ENCODE measurements at regions not wholly inside any gene's neighbourhood (a gene's known extent, or its start where the extent isn't known, plus 50 kb on each side); places are given as distances from the start of the nearest gene placed in this dataset.

DNA sequence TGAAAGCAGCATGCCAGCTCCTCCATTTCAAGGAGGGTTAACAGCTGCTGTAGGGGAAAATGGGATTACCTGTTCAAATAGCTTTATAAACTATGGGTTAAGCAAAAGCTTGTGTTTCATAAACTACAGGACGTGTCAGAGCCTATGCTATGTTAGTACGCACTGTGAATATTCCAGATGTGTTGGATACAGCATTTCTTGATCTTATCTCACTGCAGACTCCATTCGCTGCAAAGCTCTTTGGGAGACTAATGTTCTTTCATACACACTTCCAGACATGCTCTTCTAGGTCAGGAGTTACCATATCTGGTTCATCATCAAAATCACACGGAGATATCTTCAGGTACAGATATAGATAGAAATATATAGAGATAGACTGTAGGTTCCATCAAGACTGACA is 281.2 kb upstream of the FAM241A start:
- TF ChIP-seq GATA2 (IDR thresholded peaks at IDR 0.05; ENCODE audit: insufficient read depth, insufficient read length, low read depth, low read length): no peak
- TF ChIP-seq POLR2AphosphoS5 (IDR thresholded peaks at IDR 0.05; ENCODE audit: insufficient read depth, low read depth, low read length): no peak
- TF ChIP-seq MAX (IDR thresholded peaks at IDR 0.05; ENCODE audit: insufficient read depth, insufficient read length): no peak
- TF ChIP-seq FOS (IDR thresholded peaks at IDR 0.05; ENCODE audit: borderline replicate concordance, insufficient read depth, low read length): no peak
- TF ChIP-seq MYC (IDR thresholded peaks at IDR 0.05; ENCODE audit: low read depth, low read length): no peak
- TF ChIP-seq, protein P1, sequence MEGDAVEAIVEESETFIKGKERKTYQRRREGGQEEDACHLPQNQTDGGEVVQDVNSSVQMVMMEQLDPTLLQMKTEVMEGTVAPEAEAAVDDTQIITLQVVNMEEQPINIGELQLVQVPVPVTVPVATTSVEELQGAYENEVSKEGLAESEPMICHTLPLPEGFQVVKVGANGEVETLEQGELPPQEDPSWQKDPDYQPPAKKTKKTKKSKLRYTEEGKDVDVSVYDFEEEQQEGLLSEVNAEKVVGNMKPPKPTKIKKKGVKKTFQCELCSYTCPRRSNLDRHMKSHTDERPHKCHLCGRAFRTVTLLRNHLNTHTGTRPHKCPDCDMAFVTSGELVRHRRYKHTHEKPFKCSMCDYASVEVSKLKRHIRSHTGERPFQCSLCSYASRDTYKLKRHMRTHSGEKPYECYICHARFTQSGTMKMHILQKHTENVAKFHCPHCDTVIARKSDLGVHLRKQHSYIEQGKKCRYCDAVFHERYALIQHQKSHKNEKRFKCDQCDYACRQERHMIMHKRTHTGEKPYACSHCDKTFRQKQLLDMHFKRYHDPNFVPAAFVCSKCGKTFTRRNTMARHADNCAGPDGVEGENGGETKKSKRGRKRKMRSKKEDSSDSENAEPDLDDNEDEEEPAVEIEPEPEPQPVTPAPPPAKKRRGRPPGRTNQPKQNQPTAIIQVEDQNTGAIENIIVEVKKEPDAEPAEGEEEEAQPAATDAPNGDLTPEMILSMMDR (IDR thresholded peaks at IDR 0.05; ENCODE audit: extremely low read depth in 1 of 2, insufficient read depth in 1 of 2, low read depth in 1 of 2, low read length in 2 of 2): no peak
- no peak for TF ChIP-seq EZH2 (IDR thresholded peaks at IDR 0.05; ENCODE audit: borderline replicate concordance, low read depth, low read length, severe bottlenecking)
- TF ChIP-seq POLR2A (IDR thresholded peaks at IDR 0.05; ENCODE audit: low read depth, low read length): no peak
- no peak for TF ChIP-seq JUN (IDR thresholded peaks at IDR 0.05; ENCODE audit: borderline replicate concordance, insufficient read depth, insufficient read length, low read depth)
- no peak for DNase-seq (ENCODE audit: low read depth, low spot score)
- Histone ChIP-seq H3K9ac (replicated peaks; ENCODE audit: extremely low read depth, insufficient read depth, low read length) (no peak overlapping the region), H2AFZ (ENCODE audit: low read depth, low read length) (no peak overlapping the region), H3K27ac (ENCODE audit: insufficient read depth, low read depth, low read length) (no peak overlapping the region), H3K79me2 (ENCODE audit: control insufficient read depth, insufficient read depth, low read length) (no peaks in the 10 kb centered on the region), H3K9me3 (replicated peaks; ENCODE audit: control insufficient read depth, insufficient read depth, low read length) (no peaks in the 10 kb centered on the region), H4K20me1 (replicated peaks; ENCODE audit: control insufficient read depth, extremely low read depth, insufficient read depth, low read length) (no peaks in the 10 kb centered on the region), H3K4me3 (replicated peaks in 1 of 3; ENCODE audit: insufficient read depth in 1 of 3, low read depth in 1 of 3, low read length in 3 of 3) (no peak overlapping the region), H3K27me3 (ENCODE audit: control insufficient read depth in 2 of 2, insufficient read depth in 2 of 2, low read length in 2 of 2) (peaks cover 3 to 8% of the 10 kb centered on the region in 2 experiments), H3K36me3 (ENCODE audit: control insufficient read depth in 2 of 2, extremely low read depth in 1 of 2, insufficient read depth in 2 of 2, low read length in 2 of 2) (no peaks in the 10 kb centered on the region), H3K4me1 (ENCODE audit: control insufficient read depth, extremely low read depth, insufficient read depth, low read length) (no peaks in the 10 kb centered on the region), H3K4me2 (ENCODE audit: insufficient read depth, low read length) (no peak overlapping the region), H3K9me1 (replicated peaks; ENCODE audit: control insufficient read depth, extremely low read depth, insufficient read depth, low read length) (no peaks in the 10 kb centered on the region)
- ChIA-PET POLR2A (no interaction called here), CTCF (interaction anchor here (1.6 kb wide), 1 partner anchor 9 kb away, joined by 14 read pairs; no protein-coding TSS in a partner anchor)
- dilution Hi-C loops (cut with MboI; ENCODE audit: extremely low pct_ligation_motif_present, low sequenced_read_pairs) (no loop called here), intact Hi-C loops (cut with micrococcal nuclease) (no loop called here)
- no TSS peak for BruUV-seq (replicated peaks)
- FAIRE-seq: no peak

Data from endothelial cell of umbilical vein (primary cell).